Inflammatory macrophage treated with lipopolysaccharide for 1 hour (primary cell): ENCODE measurements at regions not wholly inside any gene's neighbourhood (a gene's known extent, or its start where the extent isn't known, plus 50 kb on each side); places are given as distances from the start of the nearest gene placed in this dataset.

Experiments
- DNase-seq, 2 donors: peaks; one replicate each; pipeline ENCODE4 v3.0.0-alpha.2; 2020 to 2022

DNA sequence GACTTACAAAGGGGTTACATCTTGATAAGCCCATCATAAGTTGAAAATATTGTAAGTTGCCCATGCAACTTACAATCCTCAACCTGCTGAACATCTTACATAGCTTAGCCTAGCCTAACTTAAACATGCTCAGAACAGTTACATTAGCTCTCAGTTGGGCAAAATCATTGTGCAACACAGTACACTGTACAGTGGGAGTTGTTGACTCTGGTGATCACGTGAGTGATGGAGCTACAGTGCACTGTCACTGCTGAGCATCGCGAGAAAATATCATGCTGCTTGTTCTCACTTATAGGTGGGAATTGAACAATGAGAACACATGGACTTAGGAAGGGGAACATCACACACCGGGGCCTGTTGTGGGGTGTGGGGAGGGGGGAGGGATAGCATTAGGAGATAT, 214.9 kb upstream of the ZMIZ1 start:
- DNase-seq = peak; percentile 20 to 55

DNA sequence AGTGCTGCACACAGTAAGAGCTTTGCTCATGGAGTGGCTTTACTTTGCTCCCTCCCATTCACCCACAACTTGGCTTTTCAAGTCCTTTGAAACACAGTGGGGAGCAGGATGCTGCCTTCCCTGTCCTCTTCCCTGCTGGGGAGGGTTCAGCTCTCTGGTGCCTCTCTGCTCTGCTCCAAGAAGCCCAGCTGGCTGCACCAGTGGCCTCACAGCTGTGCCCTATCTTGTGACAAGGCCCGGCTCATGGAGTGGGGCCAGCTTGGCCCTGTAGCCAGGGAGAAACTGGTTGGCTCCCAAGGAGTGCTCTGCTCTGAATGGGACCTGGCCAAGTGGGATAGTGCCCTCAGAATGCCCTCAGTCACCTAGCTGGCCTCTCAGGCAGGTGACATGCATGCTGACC, 212.3 kb upstream of the ZMIZ1 start:
- no peak for DNase-seq

DNA sequence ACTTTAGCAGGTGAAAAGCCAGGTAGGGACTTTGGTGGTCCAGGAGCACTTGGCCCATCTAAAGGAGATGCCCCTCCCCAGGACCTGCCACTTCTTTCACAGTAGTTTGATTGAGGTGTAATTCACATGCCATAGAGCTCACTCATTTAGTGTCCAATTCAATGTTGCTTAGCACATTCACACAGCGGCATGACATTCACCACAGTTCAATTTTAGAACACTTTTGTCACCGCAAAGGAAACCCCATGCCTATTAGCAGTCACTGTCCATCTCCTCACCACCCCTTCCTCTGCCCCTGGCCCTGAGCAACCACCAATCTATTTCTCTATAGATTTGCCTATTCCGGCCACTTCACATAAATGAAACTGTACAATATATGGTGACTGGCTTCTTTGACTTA, 211.6 kb upstream of the ZMIZ1 start:
- no peak for DNase-seq

DNA sequence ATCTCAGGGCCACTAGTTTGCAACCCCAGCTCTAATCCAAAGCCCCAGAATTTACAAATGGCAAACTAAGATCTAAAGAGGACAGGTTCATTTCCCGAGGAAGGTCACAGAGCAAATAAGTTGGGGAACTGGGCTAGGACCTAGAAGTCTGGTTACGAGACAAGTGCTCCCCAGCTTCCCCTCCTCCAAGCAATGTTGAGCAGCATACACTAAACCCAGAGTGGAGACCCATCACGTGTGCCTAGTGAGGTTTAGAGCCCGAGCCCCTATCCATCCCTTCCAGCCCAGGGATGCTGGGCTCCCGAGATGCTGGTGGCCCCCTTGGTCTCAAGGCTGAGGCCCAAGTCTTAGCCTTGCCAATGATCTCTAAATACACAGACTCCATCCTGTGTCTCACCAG, 209.5 kb upstream of the ZMIZ1 start:
- no peak for DNase-seq

DNA sequence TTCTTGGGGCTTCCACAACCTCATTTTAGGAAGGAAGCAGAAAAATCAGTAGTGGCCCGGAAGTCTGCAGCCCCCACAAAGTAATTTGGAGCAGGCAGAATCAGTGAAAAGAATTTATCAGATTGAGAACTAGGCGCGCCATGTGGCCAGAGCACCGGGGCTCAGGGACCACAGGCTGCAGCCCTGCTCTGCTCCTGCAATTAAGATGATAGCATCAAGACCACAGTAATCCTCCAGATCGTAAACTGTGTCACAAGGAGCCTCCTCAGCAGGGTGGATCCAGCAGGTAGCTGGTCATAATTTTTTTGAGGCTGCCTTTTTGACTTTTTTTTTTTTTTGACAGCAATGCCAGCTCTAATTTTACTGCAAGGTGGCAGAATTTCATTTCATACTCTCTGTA, 209.0 kb upstream of the ZMIZ1 start:
- no peak for DNase-seq

DNA sequence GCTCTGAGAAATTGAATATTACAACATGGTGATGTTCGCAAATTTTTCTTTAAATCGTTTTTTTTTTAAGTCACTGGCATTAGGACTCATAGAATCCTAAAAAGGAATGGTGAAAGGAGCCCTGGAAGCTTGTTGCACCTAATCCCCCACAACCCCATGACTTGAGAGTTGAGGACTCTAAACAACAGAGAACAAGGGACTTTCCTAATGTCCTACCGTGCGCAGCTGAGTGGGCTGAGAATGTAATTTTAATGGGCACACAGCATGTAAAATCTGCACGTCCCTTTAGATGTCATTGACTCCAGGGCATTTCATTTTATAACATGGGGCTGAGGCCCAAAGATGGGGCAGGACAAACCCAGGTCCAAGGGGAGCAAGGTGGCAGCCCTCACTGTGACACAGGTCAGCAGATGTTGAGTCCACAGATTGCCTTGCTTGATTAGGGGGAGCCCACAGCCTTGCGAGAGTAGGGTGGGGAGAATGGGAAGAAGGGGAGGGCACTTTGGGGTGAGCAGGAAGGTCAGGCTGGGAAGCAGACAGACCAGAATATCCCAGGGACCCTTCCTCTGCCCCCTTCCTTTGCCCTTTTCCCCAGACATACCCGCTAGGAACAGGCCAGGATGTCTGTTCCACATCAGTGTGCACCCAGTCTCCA, 208.4 kb upstream of the ZMIZ1 start:
- no peak for DNase-seq

DNA sequence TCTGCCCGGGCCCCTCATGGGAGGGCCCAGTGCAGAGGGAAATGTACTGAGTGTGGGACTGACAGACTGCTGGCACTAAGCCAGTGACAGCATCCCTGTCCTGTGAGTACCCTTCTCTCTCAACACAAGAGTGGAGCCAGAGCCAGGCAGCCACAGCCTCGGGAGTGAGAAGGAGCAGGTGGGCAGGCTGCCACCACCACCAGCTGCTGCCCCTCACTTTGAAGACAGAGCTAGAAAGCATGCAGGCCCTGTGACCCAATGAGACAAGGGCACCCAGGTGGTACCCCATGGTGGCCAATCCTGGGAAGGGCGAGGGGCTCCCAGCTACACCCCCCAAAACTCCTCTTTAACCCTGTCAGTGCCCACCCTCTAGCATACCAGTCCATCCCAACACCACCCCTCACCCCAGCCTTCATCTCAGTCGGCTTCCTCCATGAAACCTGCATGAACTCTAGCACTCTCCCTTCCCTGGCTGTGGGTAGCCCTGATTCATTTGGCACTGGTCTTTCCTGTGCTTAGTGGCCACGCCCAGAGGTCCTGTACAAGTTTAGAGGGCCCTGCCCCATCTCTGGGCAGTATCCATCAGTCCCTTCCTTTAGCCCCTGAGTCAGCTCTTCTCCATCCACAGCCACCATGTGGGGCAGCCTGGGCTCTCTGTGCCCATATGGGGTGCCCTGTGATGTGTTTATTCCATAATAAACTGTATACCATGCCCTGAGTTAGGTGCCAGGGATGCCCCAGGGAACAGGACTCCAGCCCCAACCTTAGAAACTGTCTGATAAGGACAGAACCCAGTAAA, 207.0 kb upstream of the ZMIZ1 start:
- no peak for DNase-seq

DNA sequence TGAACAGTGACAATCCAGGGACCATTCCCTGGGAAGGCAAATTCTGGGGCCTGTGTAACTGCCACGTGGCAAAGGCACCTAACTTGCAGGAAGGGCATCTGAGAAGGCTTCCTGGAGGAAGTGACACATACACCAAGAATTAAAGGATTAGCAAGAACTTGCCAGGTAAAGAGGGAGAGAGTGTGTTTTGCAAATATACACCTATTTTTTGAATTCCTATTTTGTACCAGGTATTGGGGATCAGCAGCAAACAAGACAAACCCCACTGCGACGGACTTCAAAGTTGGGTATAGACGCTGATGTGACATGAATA, 206.5 kb upstream of the ZMIZ1 start:
- DNase-seq = no peak

DNA sequence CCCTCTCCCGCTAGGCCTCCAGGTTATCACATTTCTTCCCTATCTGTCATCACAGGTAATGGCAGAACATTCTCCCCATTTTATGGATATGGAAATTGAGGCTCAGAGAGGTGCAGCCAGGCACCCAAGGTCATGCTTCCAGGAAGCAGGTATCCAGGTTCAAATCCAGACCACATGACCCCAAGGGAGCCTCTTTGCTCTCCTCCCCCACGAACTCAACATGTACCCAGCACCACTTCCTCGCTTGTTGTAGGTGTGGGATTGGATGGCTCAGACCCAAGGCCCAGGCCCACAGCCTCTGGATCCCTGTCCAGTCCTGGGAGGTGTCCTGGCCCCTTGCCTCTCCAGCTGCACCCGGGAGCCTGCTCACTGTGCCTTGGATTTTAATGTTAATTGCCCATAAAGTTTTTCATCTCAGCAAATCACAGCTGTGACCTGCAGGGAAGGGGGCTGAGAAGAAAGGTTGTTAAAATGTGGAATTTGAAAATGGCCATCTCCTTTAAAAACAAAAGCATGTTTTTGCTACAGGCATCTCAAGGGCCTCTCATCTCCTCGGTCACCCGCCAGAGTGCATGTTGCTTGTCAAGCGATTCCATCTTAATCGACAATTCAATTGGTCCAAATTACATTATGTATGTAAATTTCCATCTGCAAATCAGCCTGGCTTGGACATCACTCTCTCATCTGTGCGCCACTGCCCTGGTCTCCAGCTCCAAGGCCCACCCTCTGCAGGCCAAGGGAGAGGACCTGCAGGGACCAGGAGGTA, 205.4 kb upstream of the ZMIZ1 start:
- DNase-seq = no peak

DNA sequence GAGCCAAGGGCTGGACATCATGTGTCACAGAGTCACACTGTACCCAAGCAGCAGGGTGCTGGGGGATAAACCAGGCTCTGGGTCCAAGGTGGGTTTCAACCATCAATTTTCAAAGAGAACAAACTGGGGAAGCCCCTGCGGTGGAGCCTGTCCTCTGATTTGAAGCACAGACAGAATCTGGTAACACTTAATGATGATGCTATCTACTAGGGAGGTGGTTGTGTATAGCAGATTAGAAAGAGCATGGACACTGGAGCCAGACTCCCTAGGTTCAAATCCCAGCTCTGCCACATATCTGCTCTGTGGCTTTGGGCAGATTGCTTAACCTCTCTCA, 204.9 kb upstream of the ZMIZ1 start:
- DNase-seq = no peak

DNA sequence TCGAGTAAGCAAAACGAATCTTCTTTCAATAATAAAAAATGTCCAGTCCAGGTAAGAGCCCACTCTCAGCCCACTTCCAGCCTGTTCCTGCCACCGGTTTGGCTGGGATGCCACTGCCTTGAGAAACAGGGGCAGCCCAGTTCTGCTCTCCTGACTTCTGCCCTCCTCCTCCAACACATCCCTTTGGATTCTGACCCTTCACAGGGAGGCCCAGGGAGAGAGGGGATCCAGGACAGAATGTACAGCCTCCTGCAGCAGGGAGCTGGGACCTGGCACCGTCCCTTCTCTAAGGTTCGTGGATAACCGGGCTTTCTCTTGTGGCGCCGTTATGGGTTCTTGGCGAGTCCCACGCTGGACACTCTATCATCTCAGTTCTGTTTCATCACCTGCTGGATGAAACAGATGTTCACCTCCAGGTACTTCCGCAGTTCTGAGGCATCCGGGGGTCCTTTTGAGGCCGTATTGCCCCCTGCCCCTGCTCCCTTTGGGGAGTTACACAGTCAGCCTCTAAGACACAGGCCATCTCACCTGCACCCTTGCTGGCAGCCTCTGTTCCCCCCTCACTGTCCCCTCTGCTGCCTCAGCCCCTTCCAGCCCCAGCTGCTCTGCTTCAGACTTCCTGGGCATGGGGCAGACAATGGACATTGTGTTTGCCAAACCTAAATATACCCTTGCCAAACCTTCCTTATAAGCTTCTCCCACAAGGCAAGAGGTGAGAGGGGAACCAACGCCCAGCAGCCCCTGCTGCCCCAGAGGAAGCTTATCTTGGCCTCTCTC, 203.8 kb upstream of the ZMIZ1 start:
- no peak for DNase-seq

DNA sequence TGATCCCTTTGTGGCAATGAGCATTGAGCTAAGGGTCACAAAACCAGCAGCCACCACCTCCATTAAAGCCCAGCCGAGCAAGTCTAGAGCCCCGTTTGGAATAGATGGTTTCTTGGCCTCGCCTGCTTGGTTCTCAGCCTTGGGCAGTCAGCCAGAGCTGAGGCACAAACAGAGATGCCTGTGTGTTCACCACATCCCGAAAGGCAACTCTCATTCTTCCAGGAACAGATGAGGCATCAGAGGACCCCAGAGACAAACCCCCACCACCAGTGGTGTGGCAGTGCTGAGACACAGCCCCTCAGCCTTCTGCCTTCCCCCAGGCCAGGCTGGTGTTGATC, 203.3 kb upstream of the ZMIZ1 start:
- DNase-seq = no peak

DNA sequence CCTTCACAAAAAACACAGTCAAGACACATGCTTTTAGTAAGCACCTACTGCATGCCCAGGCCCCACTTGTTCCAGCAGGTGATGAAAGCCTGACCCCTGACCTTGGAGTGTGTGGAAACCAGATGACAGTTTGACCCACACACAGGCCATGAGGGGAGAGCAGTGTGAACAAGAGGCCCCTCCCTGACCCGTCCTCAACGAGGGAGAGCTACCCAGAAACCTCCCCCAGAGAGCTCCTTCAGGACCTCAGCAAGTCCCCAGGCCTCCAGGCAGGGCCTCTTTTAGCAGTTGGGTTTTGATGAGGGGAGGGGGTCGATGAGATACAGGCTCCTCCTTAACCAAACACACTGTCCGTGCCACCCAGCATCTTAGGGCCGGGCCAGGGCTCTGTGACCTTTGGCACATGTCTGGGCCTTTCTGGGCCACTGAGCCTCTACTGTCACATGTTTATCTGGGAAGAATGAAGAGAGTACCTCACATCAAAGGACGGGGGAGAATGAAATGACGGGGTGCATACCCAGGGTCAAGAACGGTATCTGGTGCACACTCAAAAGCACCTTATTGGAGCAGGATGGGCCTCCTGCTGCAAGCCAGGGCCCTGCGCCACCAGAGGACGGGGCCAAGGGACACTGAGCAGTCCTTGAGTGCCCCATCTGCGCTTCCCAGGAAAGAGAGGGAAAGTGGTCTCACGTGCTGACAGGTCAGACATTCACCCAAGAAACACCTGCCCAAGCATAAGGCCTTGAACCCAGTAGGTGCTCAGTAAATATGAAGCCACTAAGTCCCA, 202.6 kb upstream of the ZMIZ1 start:
- no peak for DNase-seq

DNA sequence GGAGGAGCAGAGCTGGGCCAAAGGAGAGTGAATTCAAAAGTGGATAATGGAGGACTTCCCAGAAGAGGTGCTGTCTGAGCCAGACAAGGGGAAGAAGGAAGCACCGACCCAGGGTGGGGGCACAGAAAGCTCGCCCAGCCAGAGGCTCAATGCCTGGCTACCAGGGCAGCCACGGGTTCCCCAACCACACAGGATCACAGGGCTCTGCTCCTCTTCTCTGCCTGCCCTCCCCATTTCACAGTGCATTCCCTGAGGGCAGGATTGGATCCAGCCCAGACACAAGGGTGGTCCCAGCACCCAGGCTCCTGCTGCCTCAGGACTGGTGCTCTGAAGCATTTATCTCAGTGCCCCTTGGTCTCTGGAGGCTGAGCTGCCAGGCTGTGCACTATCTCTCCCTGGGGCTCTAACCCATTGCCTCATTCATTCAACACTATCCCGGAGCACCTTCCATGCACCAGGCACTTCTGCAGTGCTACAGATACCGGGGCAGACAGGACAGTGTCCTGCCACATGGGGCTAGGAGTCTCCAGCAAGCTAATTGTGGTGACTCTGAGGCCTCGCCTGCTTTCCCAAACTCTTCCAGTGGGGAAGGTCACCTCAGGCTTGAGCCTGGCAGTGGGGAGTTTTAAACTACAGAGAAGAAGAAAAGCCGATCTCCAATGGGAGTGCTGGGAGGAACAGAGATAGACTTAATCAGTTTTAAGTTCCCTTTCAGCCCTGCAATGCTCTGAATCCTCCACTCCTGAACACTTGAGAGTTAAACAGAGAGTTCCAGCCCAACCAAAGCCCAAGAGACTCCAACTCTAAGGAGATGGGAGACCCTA, 201.8 kb upstream of the ZMIZ1 start:
- no peak for DNase-seq

DNA sequence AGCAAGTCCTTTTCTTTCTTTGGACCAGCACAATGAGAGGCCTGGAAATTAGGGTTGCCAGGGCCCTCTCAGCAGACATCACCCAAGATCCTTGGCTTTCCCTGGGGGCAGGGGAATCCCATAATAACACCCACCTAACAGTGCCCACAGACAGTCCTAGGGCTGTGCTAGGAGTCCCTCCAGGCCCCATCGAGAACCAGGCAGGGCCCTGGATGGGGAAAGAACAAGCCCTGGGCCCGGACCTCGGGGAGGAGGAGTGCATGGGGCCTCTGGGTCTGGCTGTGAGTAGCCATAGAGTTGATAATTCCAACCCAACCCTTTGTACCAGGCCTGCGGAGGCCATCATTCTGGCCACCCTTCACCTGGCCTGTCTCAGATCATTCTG, 201.2 kb upstream of the ZMIZ1 start:
- DNase-seq = no peak

DNA sequence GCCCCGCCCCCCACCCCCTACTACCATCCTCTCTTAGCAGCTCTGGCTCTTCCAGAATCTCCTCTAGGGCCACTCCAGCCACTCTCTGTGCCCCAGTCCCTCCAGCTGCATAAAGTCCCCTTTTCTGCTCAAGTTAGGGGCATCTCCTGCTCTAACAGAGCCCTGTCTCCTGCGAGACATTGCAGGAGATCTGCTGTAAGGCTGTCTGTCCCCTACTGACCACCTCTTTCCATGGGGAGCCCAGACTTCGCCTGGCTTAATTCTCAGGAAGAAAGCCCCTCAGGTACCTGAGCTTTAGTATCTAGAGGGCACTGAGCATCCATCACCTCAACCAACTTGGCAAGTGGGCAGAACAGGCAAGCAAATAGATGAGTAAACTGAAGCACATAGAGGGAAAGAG, 200.7 kb upstream of the ZMIZ1 start:
- no peak for DNase-seq

DNA sequence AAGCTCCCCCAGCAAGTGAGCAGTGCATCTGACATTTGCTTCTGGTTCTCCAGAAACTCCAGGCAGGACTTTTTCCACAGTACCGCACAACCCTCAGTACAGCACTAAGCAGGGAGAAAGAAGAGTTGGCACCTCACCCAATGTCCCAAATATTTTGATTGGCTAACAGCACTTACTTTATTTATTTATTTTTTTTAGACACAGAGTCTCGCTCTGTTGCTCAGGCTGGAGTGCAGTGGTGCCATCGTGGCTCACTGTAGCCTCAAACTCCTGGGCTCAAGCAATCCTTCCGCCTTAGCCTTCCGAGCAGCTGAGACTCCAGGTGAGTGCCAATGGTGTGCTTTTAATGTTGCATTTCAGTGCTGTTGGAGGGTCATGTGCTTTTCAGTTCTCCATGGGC, 200.3 kb upstream of the ZMIZ1 start:
- DNase-seq = no peak

DNA sequence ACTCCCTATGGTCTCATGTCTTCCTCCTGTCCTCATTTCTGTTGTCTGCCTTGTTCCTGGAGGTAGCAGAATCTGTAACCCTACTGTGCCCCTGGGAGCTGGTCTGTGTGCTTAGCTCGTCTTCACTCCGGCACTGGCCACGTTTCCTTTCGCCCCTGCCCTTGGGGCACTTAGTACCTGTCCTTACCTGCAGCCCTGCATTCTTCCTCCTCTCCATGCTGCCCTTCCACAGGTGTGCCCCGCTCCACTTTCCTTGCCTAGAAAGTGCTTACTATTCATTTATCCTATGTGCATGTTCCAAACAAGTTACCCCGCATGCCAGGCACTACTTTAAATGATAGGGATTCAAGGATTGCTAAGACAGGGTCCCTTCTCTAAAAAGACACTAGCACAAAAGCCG, 199.9 kb upstream of the ZMIZ1 start:
- no peak for DNase-seq

DNA sequence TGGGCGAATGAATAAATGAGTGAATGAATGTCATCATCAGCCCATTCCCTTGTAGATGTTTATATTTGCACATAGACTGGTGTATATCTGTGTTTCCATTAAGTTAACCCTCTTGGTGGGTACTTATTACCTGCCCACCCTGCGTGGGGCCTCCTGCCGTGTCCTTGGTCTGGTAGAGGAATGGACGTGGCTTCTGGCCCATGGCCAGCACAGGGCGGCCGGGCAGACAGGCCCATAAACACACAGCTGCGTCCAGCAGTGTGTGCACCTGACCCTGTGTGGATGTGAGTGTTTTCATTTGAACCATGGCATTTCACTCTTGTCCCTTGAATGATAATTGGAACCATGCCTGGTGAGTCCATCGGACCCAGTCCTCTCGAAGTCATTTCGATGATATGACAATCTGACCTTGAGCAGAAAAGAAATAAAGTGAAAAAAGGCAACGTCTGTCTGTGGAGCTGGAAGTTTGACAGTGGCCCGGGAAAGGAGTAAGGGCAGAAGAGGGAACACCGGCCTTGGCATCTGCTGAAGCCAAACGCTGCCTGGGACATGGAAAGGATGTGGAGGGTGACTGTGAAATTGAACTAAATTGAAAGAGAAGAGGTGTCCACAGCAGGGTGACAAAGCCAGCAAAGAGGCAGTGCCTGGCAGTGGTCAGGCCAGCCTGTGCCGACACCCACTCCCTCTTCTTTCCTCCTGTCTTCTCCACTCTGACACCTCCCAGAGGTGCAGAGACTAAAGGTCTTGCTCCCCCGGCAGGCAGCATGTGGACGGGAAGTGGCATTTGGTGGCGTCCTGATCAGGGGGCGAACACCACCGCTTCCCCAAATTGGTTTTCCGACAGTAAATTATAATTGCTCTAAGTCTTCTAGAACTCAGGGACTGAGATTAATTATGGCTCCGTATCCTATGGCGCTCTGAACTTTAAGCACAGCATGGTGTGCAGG, 199.0 kb upstream of the ZMIZ1 start:
- DNase-seq = no peak

DNA sequence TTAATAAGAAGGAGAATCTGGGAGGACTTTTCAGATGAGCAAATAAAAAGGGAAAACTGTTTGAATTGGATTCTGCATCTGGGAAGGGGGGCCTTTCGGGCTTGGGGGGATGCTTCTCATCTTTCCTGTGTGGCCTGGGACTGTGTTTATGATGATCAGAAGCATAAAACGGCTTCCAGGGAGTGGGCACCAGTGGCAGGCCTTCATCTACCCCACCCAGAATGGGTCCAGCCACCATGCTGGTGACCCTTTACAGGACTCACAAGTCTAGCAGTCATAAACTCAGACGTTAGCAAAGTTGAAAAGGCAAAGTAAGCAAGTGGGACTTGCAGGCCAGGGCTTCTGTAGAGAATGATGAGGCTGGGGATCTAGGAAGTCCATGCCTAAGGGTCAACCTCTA, 198.3 kb upstream of the ZMIZ1 start:
- no peak for DNase-seq

DNA sequence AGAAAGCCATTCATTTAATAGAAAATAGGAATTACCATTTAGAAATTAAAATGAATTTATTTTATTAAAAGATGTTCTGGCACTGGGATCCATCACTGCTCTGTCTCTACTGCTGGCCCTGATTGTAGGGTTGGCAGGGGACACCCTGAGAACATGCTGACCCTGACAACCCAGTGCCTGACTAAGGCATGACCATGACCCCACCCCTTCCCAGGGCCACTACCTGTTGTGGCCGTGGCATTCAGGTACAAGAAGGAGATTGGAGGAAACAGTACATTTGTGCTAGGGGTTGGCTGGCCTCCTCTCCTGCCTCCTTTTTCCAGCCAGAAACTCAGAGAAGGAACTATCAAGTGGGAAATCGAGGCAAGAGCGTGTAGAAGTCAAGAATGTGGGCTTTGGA, 197.0 kb upstream of the ZMIZ1 start:
- DNase-seq = no peak
